Calu3 (cell line): ENCODE measurements at regions not wholly inside any gene's neighbourhood (a gene's known extent, or its start where the extent isn't known, plus 50 kb on each side); places are given as distances from the start of the nearest gene placed in this dataset.

Source experiments
- BruUV-seq: library from RNA; stranded (reverse); fragments of 400-500 nt; replicated peaks from 2 replicates; lab custom pipeline; 2021; lab: Mats Ljungman, UMichigan
- CTCF ChIA-PET: fragments of 300-600 bp; sonication (Branson Sonifier 250); formaldehyde crosslinking; loops from one replicate; lab custom pipeline; 2022; ENCODE audit warnings: antibody characterized with exemption; lab: Charles Lee
- DNase-seq: peaks from one replicate; pipeline ENCODE4 v3.0.0; 2022
- H3K27ac Mint-ChIP-seq: one replicate; pipeline ENCODE4 v1.8.0; 2022; ENCODE audit warnings: mixed read lengths; ENCODE audit not compliant: unreplicated experiment
- H3K27me3 Mint-ChIP-seq: one replicate; pipeline ENCODE4 v1.8.0; 2022; ENCODE audit warnings: mixed read lengths; ENCODE audit not compliant: unreplicated experiment
- H3K36me3 Mint-ChIP-seq: one replicate; pipeline ENCODE4 v1.8.0; 2022; ENCODE audit warnings: mild to moderate bottlenecking, moderate library complexity, mixed read lengths; ENCODE audit not compliant: insufficient read depth, unreplicated experiment
- H3K4me1 Mint-ChIP-seq: one replicate; pipeline ENCODE4 v1.8.0; 2022; ENCODE audit warnings: mild to moderate bottlenecking, low read depth, mixed read lengths; ENCODE audit not compliant: unreplicated experiment
- H3K4me3 Mint-ChIP-seq: one replicate; pipeline ENCODE4 v1.8.0; 2022; ENCODE audit warnings: mild to moderate bottlenecking, low read depth, moderate library complexity, mixed read lengths; ENCODE audit not compliant: unreplicated experiment
- H3K9me3 Mint-ChIP-seq: one replicate; pipeline ENCODE4 v1.8.0; 2022; ENCODE audit warnings: low read depth, mixed read lengths; ENCODE audit not compliant: unreplicated experiment
- intact Hi-C: fragments of 100-400 bp; cut with micrococcal nuclease; formaldehyde crosslinking; loops from one replicate; pipeline ENCODE4 v1.10.0; 2022; ENCODE audit not compliant: unreplicated experiment
- TF ChIP-seq, protein P1 (sequence below): fragments of 200-600 bp; IDR thresholded peaks from one replicate; pipeline ENCODE4 v1.8.0; 2022; ENCODE audit warnings: antibody characterized with exemption; ENCODE audit not compliant: unreplicated experiment

DNA sequence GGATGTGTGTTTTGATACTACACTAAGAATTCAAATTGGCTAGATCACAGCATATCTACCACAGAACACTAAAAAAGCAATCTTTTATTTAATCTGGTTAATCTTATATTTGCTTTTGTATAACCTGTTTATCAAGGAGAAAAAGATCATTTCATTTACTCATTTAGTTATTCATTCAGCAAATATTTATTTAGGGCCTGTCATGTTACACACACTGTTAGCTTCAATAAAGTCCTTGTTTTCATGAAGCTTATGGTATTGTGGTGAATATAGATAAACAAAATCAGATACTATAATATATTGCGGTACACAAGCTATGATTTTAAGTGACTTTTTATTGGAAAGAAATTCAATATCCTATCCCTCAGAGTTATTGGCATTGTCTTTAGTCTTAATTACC, 350.8 kb downstream of the LRFN5 start:
- no peaks in the 10 kb centered on the region for H3K27me3 Mint-ChIP-seq
- DNase-seq: no peak
- no TSS peak for BruUV-seq
- TF ChIP-seq, protein P1, sequence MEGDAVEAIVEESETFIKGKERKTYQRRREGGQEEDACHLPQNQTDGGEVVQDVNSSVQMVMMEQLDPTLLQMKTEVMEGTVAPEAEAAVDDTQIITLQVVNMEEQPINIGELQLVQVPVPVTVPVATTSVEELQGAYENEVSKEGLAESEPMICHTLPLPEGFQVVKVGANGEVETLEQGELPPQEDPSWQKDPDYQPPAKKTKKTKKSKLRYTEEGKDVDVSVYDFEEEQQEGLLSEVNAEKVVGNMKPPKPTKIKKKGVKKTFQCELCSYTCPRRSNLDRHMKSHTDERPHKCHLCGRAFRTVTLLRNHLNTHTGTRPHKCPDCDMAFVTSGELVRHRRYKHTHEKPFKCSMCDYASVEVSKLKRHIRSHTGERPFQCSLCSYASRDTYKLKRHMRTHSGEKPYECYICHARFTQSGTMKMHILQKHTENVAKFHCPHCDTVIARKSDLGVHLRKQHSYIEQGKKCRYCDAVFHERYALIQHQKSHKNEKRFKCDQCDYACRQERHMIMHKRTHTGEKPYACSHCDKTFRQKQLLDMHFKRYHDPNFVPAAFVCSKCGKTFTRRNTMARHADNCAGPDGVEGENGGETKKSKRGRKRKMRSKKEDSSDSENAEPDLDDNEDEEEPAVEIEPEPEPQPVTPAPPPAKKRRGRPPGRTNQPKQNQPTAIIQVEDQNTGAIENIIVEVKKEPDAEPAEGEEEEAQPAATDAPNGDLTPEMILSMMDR: no peak
- H3K27ac Mint-ChIP-seq: no peak overlapping the region
- H3K36me3 Mint-ChIP-seq: no peaks in the 10 kb centered on the region
- H3K9me3 Mint-ChIP-seq: peaks cover 6% of the 10 kb centered on the region
- no peak overlapping the region for H3K4me3 Mint-ChIP-seq
- intact Hi-C loops: no loop called here
- H3K4me1 Mint-ChIP-seq: no peaks in the 10 kb centered on the region
- CTCF ChIA-PET: no interaction called here
